ENCODE measurements at regions not wholly inside any gene's neighbourhood (a gene's known extent, or its start where the extent isn't known, plus 50 kb on each side); places are given as distances from the start of the nearest gene placed in this dataset.

- Histone ChIP-seq H3K9me2 (replicated peaks; ENCODE audit: low read depth, low read length) (no peaks in the 10 kb centered on the region), H3K27me3 (ENCODE audit: insufficient read depth, low read length, poor library complexity, severe bottlenecking) (no peaks in the 10 kb centered on the region), H3K9ac (ENCODE audit: low read depth, low read length, poor library complexity, severe bottlenecking) (no peak overlapping the region)
Observed at GRCh38 chr19:33910922-33911321, 114.3 kb downstream of the KCTD15 start.

GRCh38 chr19:33914599-33914998, 117.9 kb downstream of the KCTD15 start:
- no peak overlapping the region for H3K4me3 ChIP-seq (ENCODE audit: low read length, poor library complexity, severe bottlenecking)
- no peak overlapping the region for H2AFZ ChIP-seq (ENCODE audit: low read length)
- H3K9ac ChIP-seq (ENCODE audit: low read depth, low read length, poor library complexity, severe bottlenecking), result no peak overlapping the region
- no peaks in the 10 kb centered on the region for H3K27me3 ChIP-seq (ENCODE audit: insufficient read depth, low read length, poor library complexity, severe bottlenecking)
- no peaks in the 10 kb centered on the region for H4K20me1 ChIP-seq (ENCODE audit: insufficient read depth, low read length, poor library complexity, severe bottlenecking)
- no peaks in the 10 kb centered on the region for H3F3A ChIP-seq (ENCODE audit: low read depth)
- H3K9me3 ChIP-seq (ENCODE audit: insufficient read depth, low read depth, low read length), result no peaks in the 10 kb centered on the region; the same call in 1 of the 2 replicates
- no peaks in the 10 kb centered on the region for H3K9me2 ChIP-seq (replicated peaks; ENCODE audit: low read depth, low read length)
- H3K36me3 ChIP-seq (ENCODE audit: insufficient read depth, low read length), result no peaks in the 10 kb centered on the region
- no peak for TF ChIP-seq CTCF (conservative IDR thresholded peaks at IDR 0.05; ENCODE audit: low read length)
- no peak for TF ChIP-seq EZH2phosphoT487 (IDR thresholded peaks at IDR 0.05; ENCODE audit: borderline replicate concordance)
- H3K79me2 ChIP-seq (ENCODE audit: insufficient read depth, low read length), result no peaks in the 10 kb centered on the region
- no peak overlapping the region for H3K4me2 ChIP-seq (ENCODE audit: low read depth, low read length, poor library complexity, severe bottlenecking)
- H3K4me1 ChIP-seq (ENCODE audit: insufficient read depth, low read length, poor library complexity, severe bottlenecking), result no peaks in the 10 kb centered on the region

More at GRCh38 chr19:33910922-33911321, 114.3 kb downstream of the KCTD15 start:
- Histone ChIP-seq H3K36me3 (ENCODE audit: insufficient read depth, low read length) (no peaks in the 10 kb centered on the region), H3K4me3 (ENCODE audit: low read length, poor library complexity, severe bottlenecking) (no peak overlapping the region), H2AFZ (ENCODE audit: low read length) (no peak overlapping the region), H3K4me1 (ENCODE audit: insufficient read depth, low read length, poor library complexity, severe bottlenecking) (no peaks in the 10 kb centered on the region), H4K20me1 (ENCODE audit: insufficient read depth, low read length, poor library complexity, severe bottlenecking) (no peaks in the 10 kb centered on the region), H3F3A (ENCODE audit: low read depth) (no peaks in the 10 kb centered on the region), H3K79me2 (ENCODE audit: insufficient read depth, low read length) (no peaks in the 10 kb centered on the region), H3K4me2 (ENCODE audit: low read depth, low read length, poor library complexity, severe bottlenecking) (no peak overlapping the region), H3K9me3 (ENCODE audit: insufficient read depth, low read depth, low read length) (peaks cover 2% of the 10 kb centered on the region; the same call in 1 of the 2 replicates)
- TF ChIP-seq CTCF (conservative IDR thresholded peaks at IDR 0.05; ENCODE audit: low read length) (no peak), EZH2phosphoT487 (IDR thresholded peaks at IDR 0.05; ENCODE audit: borderline replicate concordance) (no peak)

- no peaks in the 10 kb centered on the region for H3K9me2 ChIP-seq (replicated peaks; ENCODE audit: low read depth, low read length)
- H3K79me2 ChIP-seq (ENCODE audit: insufficient read depth, low read length), result no peaks in the 10 kb centered on the region
- H3K4me2 ChIP-seq (ENCODE audit: low read depth, low read length, poor library complexity, severe bottlenecking), result no peak overlapping the region
- H3K9ac ChIP-seq (ENCODE audit: low read depth, low read length, poor library complexity, severe bottlenecking), result no peak overlapping the region
- H3K27me3 ChIP-seq (ENCODE audit: insufficient read depth, low read length, poor library complexity, severe bottlenecking), result no peaks in the 10 kb centered on the region
- no peaks in the 10 kb centered on the region; the same call in 1 of the 2 replicates for H3K9me3 ChIP-seq (ENCODE audit: insufficient read depth, low read depth, low read length)
- no peaks in the 10 kb centered on the region for H3F3A ChIP-seq (ENCODE audit: low read depth)
- TF ChIP-seq CTCF (conservative IDR thresholded peaks at IDR 0.05; ENCODE audit: low read length), result no peak
- TF ChIP-seq EZH2phosphoT487 (IDR thresholded peaks at IDR 0.05; ENCODE audit: borderline replicate concordance), result no peak
- no peaks in the 10 kb centered on the region for H3K4me1 ChIP-seq (ENCODE audit: insufficient read depth, low read length, poor library complexity, severe bottlenecking)
- no peaks in the 10 kb centered on the region for H3K36me3 ChIP-seq (ENCODE audit: insufficient read depth, low read length)
- H4K20me1 ChIP-seq (ENCODE audit: insufficient read depth, low read length, poor library complexity, severe bottlenecking), result no peaks in the 10 kb centered on the region
- H2AFZ ChIP-seq (ENCODE audit: low read length), result no peak overlapping the region
- no peak overlapping the region for H3K4me3 ChIP-seq (ENCODE audit: low read length, poor library complexity, severe bottlenecking)
Observed at GRCh38 chr19:33916792-33917191, 120.1 kb downstream of the KCTD15 start.
